Omental fat pad (tissue), 3 donors: ENCODE measurements at regions not wholly inside any gene's neighbourhood (a gene's known extent, or its start where the extent isn't known, plus 50 kb on each side); places are given as distances from the start of the nearest gene placed in this dataset.
"Not testable (repeated sequence)": the region's sequence is repeated elsewhere in the genome, so short reads cannot be mapped to it uniquely, and the experiment has no call there.

ENCODE experiments used
- ATAC-seq: fragments of 150-250 bp; one replicate; pipeline ENCODE4 v1.9.1; 2016; ENCODE audit warnings: mild to moderate bottlenecking, moderate library complexity; ENCODE audit not compliant: low FRiP score
- DNase-seq: peaks from one replicate; pipeline ENCODE4 v3.0.0-alpha.2; 2019; ENCODE audit warnings: low spot score
- TF ChIP-seq, protein P1 (sequence below), 3 donors: fragments of 450-650 bp; IDR thresholded peaks; one replicate each; pipeline ENCODE4 v1.5.1; 2016 to 2017; ENCODE audit warnings: antibody characterized with exemption in 3 of 3, mild to moderate bottlenecking in 3 of 3, moderate library complexity in 2 of 3

DNA sequence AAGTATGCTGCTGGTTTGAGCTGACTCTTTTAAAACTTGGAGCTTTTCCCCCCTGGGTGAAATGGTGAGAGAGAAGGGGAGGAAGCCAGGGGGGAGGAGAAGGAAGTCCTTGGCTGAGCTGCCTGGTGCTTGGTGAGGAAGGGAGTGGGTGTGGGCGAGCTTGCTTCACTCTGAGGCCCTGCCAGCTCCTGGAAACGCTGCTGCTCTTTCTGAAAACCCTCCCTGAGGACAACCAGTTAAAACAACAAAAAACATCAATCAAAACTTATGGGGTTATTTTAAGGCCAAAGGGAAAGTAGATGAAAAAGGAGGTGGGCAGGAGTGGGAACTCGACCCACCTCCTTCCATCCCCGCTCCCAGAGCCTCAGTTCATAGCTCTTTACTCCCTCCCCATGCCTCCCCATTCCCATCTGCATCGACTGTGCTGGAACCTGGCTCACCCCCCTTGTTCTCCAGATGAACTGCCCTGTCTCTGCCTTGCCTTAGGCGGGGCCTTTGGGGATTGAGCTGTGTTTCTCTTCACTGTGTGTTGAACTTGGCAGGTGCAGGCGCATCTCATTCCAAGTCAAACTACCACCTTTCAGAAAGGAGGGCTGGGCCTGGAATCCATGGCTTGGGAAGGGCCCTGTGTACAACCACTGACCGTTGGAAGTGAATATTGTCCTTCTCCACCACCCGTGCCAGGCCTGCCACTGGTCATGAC lies 166.1 kb downstream of the ZNF621 start:
- peak; percentile 93 for ATAC-seq
- no peak for DNase-seq
- TF ChIP-seq, protein P1, sequence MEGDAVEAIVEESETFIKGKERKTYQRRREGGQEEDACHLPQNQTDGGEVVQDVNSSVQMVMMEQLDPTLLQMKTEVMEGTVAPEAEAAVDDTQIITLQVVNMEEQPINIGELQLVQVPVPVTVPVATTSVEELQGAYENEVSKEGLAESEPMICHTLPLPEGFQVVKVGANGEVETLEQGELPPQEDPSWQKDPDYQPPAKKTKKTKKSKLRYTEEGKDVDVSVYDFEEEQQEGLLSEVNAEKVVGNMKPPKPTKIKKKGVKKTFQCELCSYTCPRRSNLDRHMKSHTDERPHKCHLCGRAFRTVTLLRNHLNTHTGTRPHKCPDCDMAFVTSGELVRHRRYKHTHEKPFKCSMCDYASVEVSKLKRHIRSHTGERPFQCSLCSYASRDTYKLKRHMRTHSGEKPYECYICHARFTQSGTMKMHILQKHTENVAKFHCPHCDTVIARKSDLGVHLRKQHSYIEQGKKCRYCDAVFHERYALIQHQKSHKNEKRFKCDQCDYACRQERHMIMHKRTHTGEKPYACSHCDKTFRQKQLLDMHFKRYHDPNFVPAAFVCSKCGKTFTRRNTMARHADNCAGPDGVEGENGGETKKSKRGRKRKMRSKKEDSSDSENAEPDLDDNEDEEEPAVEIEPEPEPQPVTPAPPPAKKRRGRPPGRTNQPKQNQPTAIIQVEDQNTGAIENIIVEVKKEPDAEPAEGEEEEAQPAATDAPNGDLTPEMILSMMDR (IDR thresholded peaks at IDR 0.05), result no peak

DNA sequence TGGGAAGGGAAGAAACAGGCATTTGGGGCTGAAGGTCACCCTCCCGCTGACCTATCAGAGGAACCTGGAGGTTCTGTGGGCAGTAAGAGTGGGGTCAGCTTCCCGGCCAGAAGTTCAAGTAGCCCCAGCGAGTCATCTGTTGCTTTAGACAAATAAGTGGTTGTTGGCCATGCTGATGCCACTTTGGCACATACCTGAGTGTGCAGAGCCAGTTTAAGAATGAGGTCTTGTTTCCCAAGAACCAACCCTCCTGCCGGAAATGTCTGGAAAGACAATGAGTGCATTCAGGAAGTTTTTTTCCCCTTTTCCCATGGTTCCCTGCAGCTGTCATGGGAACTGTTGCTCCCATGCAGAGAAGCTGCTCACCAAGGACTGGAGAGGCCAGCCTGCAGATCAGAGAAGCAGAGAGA lies 166.7 kb downstream of the ZNF621 start:
- ATAC-seq (peak; percentile 31), DNase-seq (no peak)
- TF ChIP-seq, protein P1 (IDR thresholded peaks at IDR 0.05), result no peak

DNA sequence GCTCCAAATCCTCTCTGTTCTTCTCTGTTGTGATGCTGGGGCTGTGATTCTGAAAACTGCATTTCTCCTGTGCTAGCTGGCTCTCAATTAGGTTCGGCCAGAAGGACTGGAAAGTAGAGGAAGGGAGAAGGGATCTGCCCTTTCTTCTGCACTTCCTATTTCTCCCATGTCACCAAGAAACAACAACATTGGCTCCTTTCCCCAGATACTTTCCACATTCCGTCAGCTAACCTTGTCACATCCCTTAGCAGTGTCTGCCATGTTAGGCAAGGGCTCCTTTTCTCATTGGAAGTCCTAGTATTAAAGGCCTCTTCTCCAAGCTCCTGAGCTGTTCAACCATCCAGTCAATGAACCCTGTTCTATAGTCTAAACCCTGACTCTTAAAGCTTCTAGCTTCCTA lies 171.1 kb downstream of the ZNF621 start:
- TF ChIP-seq, protein P1 (IDR thresholded peaks at IDR 0.05), result no peak
- DNase-seq, result no peak
- no peak for ATAC-seq

DNA sequence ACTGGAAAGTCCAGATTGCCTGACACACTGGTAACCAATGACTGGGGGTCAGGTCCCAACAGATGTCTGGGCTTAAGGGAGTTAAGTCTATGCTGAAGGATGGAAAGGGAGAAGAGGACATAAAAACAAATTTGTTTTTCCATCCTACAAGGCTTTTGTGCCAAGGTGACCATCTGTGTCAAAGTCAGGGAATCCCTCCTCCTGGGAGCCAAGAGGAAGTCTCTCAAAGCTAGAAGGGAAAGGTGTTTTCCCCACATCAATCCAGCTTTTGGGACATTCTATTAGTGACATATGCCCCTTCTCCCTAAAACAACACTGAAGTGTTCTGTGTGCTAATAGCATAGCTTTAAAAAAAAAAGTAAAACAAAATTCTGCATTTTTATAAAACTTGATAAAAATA lies 173.9 kb downstream of the ZNF621 start:
- DNase-seq, ATAC-seq: not testable (repeated sequence)

DNA sequence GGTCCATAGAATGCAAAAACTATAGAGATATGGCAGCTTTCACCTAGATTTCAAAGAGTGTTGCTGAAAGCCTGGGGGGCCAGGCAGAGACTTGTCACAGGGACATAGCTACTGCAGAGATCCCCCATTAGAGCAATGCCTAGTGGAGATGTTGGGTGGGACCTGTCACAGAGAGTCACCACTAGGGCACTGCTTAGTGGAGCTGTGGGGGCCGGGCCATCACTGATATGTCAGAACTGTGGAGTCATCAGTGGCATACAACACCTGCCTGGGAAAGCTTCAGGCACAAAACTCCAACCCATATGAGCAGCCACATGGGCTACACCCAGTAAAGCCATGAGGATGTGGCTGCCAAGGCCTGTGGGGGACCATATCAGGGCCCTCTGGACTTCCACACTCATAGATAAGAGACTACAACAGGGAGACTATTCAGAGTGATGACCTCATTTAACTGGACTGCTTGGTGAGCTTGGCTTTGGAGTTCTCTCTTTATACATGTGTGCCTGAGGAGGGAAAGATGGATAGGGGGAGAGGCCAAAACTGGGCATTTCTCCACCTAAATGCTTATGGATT lies 176.3 kb downstream of the ZNF621 start:
- TF ChIP-seq, protein P1 (IDR thresholded peaks at IDR 0.05), result no peak
- no peak for ATAC-seq
- DNase-seq, result no peak

DNA sequence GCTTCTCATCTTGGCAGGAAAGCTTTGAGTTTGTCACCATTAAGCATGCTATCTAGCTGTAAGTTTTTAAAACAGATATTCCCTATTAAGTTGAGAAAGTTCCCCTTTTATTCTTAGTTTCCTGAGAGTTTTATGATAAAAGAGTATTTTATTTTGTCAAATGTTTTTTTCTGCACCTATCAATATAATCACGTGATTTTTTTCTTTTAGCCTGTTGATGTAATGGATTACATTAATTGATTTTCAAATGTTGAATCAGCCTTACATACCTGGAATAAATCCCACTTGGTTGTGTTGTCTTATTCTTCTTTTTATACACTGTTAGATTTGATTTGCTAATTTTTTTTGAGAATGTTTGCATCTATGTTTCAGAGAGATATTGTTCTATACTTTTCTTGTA lies 179.5 kb downstream of the ZNF621 start:
- no peak for ATAC-seq
- TF ChIP-seq, protein P1 (IDR thresholded peaks at IDR 0.05), result no peak
- no peak for DNase-seq

DNA sequence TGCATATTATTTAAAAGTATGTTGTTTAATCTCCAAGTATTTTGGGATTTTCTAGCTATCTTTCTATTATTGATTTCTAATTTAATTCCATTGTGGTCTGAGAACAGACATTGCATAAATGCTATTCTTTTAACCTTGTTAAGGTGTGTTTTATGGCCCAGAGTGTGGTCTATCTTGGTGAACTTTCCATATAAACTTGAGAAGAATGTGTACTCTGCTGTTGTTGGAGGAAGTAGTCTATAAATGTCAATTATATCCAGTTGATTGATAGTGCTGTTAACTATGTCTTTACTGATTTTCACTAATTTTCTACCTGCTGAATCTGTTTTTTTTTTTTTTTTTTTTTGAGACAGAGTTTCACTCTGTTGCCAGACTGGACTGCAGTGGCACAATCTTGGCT lies 180.9 kb downstream of the ZNF621 start:
- no peak for DNase-seq
- ATAC-seq, result no peak
- TF ChIP-seq, protein P1 (IDR thresholded peaks at IDR 0.05), result no peak
